C4-2B (cell line): ENCODE measurements at regions not wholly inside any gene's neighbourhood (a gene's known extent, or its start where the extent isn't known, plus 50 kb on each side); places are given as distances from the start of the nearest gene placed in this dataset.

Source experiments
- CTCF ChIP-seq: fragments of 450-650 bp; conservative IDR thresholded peaks from 2 replicates; pipeline ENCODE4 v1.5.1; 2017; ENCODE audit warnings: mild to moderate bottlenecking
- ZFX ChIP-seq: fragments of 450-650 bp; IDR thresholded peaks from 2 replicates; pipeline ENCODE4 v1.6.1; 2017

- TF ChIP-seq CTCF (no peak), ZFX (no peak)
Measured at GRCh38 chr5:110356677-110357076, 369.8 kb downstream of the TMEM232 start.
